CD4-positive, alpha-beta T cell treated with Interleukin-4 for 1 hour (primary cell): ENCODE measurements at regions not wholly inside any gene's neighbourhood (a gene's known extent, or its start where the extent isn't known, plus 50 kb on each side); places are given as distances from the start of the nearest gene placed in this dataset.
"Not testable (repeated sequence)": the region's sequence is repeated elsewhere in the genome, so short reads cannot be mapped to it uniquely, and the experiment has no call there.

Experiments
- DNase-seq, 2 donors: peaks; one replicate each; pipeline ENCODE4 v3.0.0-alpha.2; 2020 to 2022

- DNase-seq = no peak
Measured at GRCh38 chr16:77070683-77071082, 120.3 kb upstream of the MON1B start.

GRCh38 chr16:77076839-77077238, 114.2 kb upstream of the MON1B start:
- DNase-seq = no peak

GRCh38 chr16:77077256-77077922, 113.6 kb upstream of the MON1B start:
- DNase-seq = no peak

- DNase-seq = no peak
Measured at GRCh38 chr16:77085981-77086380, 105.0 kb upstream of the MON1B start.

- no peak for DNase-seq
Measured at GRCh38 chr16:77090062-77090461, 100.9 kb upstream of the MON1B start.

- no peak for DNase-seq
Measured at GRCh38 chr16:77093309-77093708, 97.7 kb upstream of the MON1B start.

GRCh38 chr16:77093999-77094398, 97.0 kb upstream of the MON1B start:
- DNase-seq = no peak

- DNase-seq = no peak
Measured at GRCh38 chr16:77111056-77111565, 79.9 kb upstream of the MON1B start.

GRCh38 chr16:77112746-77113145, 78.2 kb upstream of the MON1B start:
- no peak for DNase-seq

GRCh38 chr16:77113835-77114234, 77.2 kb upstream of the MON1B start:
- DNase-seq = no peak

- not testable (repeated sequence) for DNase-seq
Measured at GRCh38 chr16:77114361-77114760, 76.6 kb upstream of the MON1B start.

GRCh38 chr16:77116856-77117255, 74.1 kb upstream of the MON1B start:
- no peak for DNase-seq

GRCh38 chr16:77117707-77118106, 73.3 kb upstream of the MON1B start:
- DNase-seq = no peak

- no peak for DNase-seq
Measured at GRCh38 chr16:77131398-77131797, 59.6 kb upstream of the MON1B start.

- DNase-seq = no peak
Measured at GRCh38 chr16:77132051-77132618, 58.9 kb upstream of the MON1B start.

GRCh38 chr16:77133706-77134105, 57.3 kb upstream of the MON1B start:
- no peak for DNase-seq

- DNase-seq = no peak
Measured at GRCh38 chr16:77137045-77137444, 53.9 kb upstream of the MON1B start.
